H9 (cell line): ENCODE measurements at regions not wholly inside any gene's neighbourhood (a gene's known extent, or its start where the extent isn't known, plus 50 kb on each side); places are given as distances from the start of the nearest gene placed in this dataset.

Experiments
- DNase-seq: peaks from one replicate; pipeline ENCODE4 v3.0.0-alpha.2; 2017
- H2AFZ ChIP-seq: one replicate; pipeline ENCODE4 v1.6.1; 2013; ENCODE audit warnings: mild to moderate bottlenecking, low read length, control low read depth, moderate library complexity
- H2AK5ac ChIP-seq: 2 replicates; pipeline ENCODE4 v1.6.1; 2013; ENCODE audit warnings: low read length, control low read depth, mixed read lengths; ENCODE audit not compliant: insufficient read length
- H2BK120ac ChIP-seq: one replicate; pipeline ENCODE4 v1.6.1; 2013; ENCODE audit warnings: low read depth, mild to moderate bottlenecking, low read length, control low read depth, inconsistent platforms; ENCODE audit not compliant: poor library complexity, severe bottlenecking
- H2BK12ac ChIP-seq: 2 replicates; pipeline ENCODE4 v1.6.1; 2013; ENCODE audit warnings: low read length, control low read depth, mixed read lengths, low read depth; ENCODE audit not compliant: insufficient read length
- H2BK15ac ChIP-seq: 2 replicates; pipeline ENCODE4 v1.6.1; 2013; ENCODE audit warnings: low read depth, low read length, control low read depth
- H2BK20ac ChIP-seq: one replicate; pipeline ENCODE4 v1.6.1; 2013; ENCODE audit warnings: low read depth, mild to moderate bottlenecking, low read length, control low read depth, inconsistent platforms; ENCODE audit not compliant: poor library complexity, severe bottlenecking
- H2BK5ac ChIP-seq: 2 replicates; pipeline ENCODE4 v1.6.1; 2013; ENCODE audit warnings: low read length, control low read depth, mixed read lengths; ENCODE audit not compliant: insufficient read length
- H3K14ac ChIP-seq: 2 replicates; pipeline ENCODE4 v1.6.1; 2013; ENCODE audit warnings: low read length, control low read depth; ENCODE audit not compliant: insufficient read depth
- H3K18ac ChIP-seq: 2 replicates; pipeline ENCODE4 v1.6.1; 2013; ENCODE audit warnings: low read depth, mild to moderate bottlenecking, mixed read lengths, low read length, control low read depth; ENCODE audit not compliant: insufficient read length
- H3K23ac ChIP-seq: 2 replicates; pipeline ENCODE4 v1.6.1; 2013; ENCODE audit warnings: low read length, control low read depth, mixed read lengths, low read depth; ENCODE audit not compliant: insufficient read length
- H3K23me2 ChIP-seq: 2 replicates; pipeline ENCODE4 v1.6.1; 2013; ENCODE audit warnings: low read depth, mild to moderate bottlenecking, mixed read lengths, low read length, control low read depth; ENCODE audit not compliant: insufficient read length, poor library complexity, severe bottlenecking
- H3K27ac ChIP-seq: 2 replicates; pipeline ENCODE4 v1.5.1; 2013; ENCODE audit warnings: low read length, control low read depth, mixed read lengths, low read depth; ENCODE audit not compliant: insufficient read length
- H3K27me3 ChIP-seq: 2 replicates; pipeline ENCODE4 v1.6.1; 2013; ENCODE audit warnings: low read length, control low read depth, inconsistent platforms; ENCODE audit not compliant: insufficient read depth
- H3K4ac ChIP-seq: 2 replicates; pipeline ENCODE4 v1.6.1; 2013; ENCODE audit warnings: low read depth, mild to moderate bottlenecking, control low read depth, inconsistent platforms, low read length, moderate library complexity
- H3K4me1 ChIP-seq: 2 replicates; pipeline ENCODE4 v1.6.1; 2013; ENCODE audit warnings: low read length, control low read depth, inconsistent platforms; ENCODE audit not compliant: insufficient read depth
- H3K4me2 ChIP-seq: 2 replicates; pipeline ENCODE4 v1.6.1; 2013; ENCODE audit warnings: low read length, control low read depth, mixed read lengths; ENCODE audit not compliant: insufficient read length, insufficient read depth
- H3K56ac ChIP-seq: 2 replicates; pipeline ENCODE4 v1.6.1; 2013; ENCODE audit warnings: low read depth, mild to moderate bottlenecking, mixed read lengths, low read length, control low read depth; ENCODE audit not compliant: insufficient read length
- H3K79me1 ChIP-seq: 2 replicates; pipeline ENCODE4 v1.6.1; 2013; ENCODE audit warnings: low read depth, mild to moderate bottlenecking, moderate library complexity, low read length, control low read depth, inconsistent platforms; ENCODE audit not compliant: insufficient read depth, poor library complexity, severe bottlenecking
- H3K79me2 ChIP-seq: 2 replicates; pipeline ENCODE4 v1.6.1; 2013; ENCODE audit warnings: low read length, control low read depth, inconsistent platforms; ENCODE audit not compliant: insufficient read depth
- H3K9ac ChIP-seq: 2 replicates; pipeline ENCODE4 v1.6.1; 2013; ENCODE audit warnings: low read length, control low read depth, mixed read lengths; ENCODE audit not compliant: insufficient read length; ENCODE audit errors: extremely low read depth
- H3K9me3 ChIP-seq: one replicate; pipeline ENCODE4 v1.6.1; 2013; ENCODE audit warnings: low read depth, low read length, inconsistent platforms; ENCODE audit not compliant: control insufficient read depth
- H3T11ph ChIP-seq: one replicate; pipeline ENCODE4 v1.6.1; 2013; ENCODE audit warnings: mild to moderate bottlenecking, low read length, control low read depth, inconsistent platforms
- H4K20me1 ChIP-seq: one replicate; pipeline ENCODE4 v1.6.1; 2013; ENCODE audit not compliant: control insufficient read depth, insufficient read length, insufficient read depth
- H4K5ac ChIP-seq: 2 replicates; pipeline ENCODE4 v1.6.1; 2013; ENCODE audit warnings: low read depth, mild to moderate bottlenecking, mixed read lengths, low read length, control low read depth; ENCODE audit not compliant: insufficient read length
- H4K8ac ChIP-seq: replicated peaks from 2 replicates; pipeline ENCODE4 v1.6.1; 2013; ENCODE audit warnings: low read length, control low read depth, mixed read lengths, low read depth; ENCODE audit not compliant: insufficient read length
- H4K91ac ChIP-seq: 2 replicates; pipeline ENCODE4 v1.6.1; 2013; ENCODE audit warnings: low read depth, mild to moderate bottlenecking, moderate library complexity, mixed read lengths, low read length, control low read depth; ENCODE audit not compliant: insufficient read length
- H3K27ac Mint-ChIP-seq, 3 experiments: 2 replicates in 2 of 3; 3 replicates in 1 of 3; pipeline ENCODE4 v1.8.0; 2020 to 2021; ENCODE audit warnings: mixed read lengths in 3 of 3, mild to moderate bottlenecking in 1 of 3, moderate library complexity in 1 of 3
- H3K27me3 Mint-ChIP-seq: 2 replicates; pipeline ENCODE4 v1.8.0; 2021; ENCODE audit warnings: low read depth, mild to moderate bottlenecking, moderate library complexity, mixed read lengths
- H3K36me3 Mint-ChIP-seq, 3 experiments: 2 replicates in 2 of 3; 3 replicates in 1 of 3; pipeline ENCODE4 v1.8.0; 2020 to 2021; ENCODE audit warnings: low read depth in 3 of 3, mixed read lengths in 3 of 3; ENCODE audit not compliant: insufficient read depth in 1 of 3
- H3K4me1 Mint-ChIP-seq, 2 experiments: 2 replicates each; pipeline ENCODE4 v1.8.0; 2020; ENCODE audit warnings: mixed read lengths in 2 of 2
- H3K4me3 Mint-ChIP-seq, 2 experiments: 2 replicates in 1 of 2; 3 replicates in 1 of 2; pipeline ENCODE4 v1.8.0; 2020 to 2021; ENCODE audit warnings: mild to moderate bottlenecking in 2 of 2, mixed read lengths in 2 of 2, moderate library complexity in 1 of 2
- H3K9me3 Mint-ChIP-seq, 2 experiments: 2 replicates in 1 of 2; 3 replicates in 1 of 2; pipeline ENCODE4 v1.8.0; 2020; ENCODE audit warnings: mild to moderate bottlenecking in 2 of 2, mixed read lengths in 2 of 2, moderate library complexity in 1 of 2
- WGBS: extraction: QIAGEN DNeasy Blood & Tissue Kit; methylation state at CpG from one replicate; pipeline ENCODE4 v1.1.7; 2013; ENCODE audit warnings: missing lambda C conversion rate, low lambda C conversion rate, mixed read lengths; ENCODE audit not compliant: insufficient read length; ENCODE audit errors: extremely low coverage; 5-methylcytosine and 5-hydroxymethylcytosine counted together
- TF ChIP-seq, protein P1 (sequence below): fragments of 200-600 bp; sonication (generic); conservative IDR thresholded peaks from 3 replicates; pipeline ENCODE4 v1.8.0; 2021; ENCODE audit warnings: antibody characterized with exemption, mild to moderate bottlenecking

DNA sequence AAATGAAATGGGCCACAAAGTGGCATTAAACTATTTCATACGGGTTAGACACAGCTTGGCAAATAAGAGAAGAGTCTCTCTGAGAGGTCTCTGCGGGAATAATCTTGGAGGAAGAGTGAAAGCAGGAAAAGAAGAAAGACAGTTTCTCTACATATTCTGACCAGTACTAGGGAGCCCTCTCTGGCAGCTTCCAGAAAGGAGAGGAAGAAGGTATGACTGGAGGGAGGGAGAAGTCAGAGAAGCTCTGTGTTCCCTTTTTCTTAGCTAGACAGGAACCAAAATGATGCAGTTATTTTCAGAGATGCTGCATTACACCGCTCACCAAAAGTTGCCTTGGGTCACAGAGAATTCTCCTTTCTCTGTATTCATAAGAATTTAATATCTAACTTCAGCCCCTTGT is 382.1 kb downstream of the KCNA4 start:
- Histone ChIP-seq H3K79me2 (no peaks in the 10 kb centered on the region), H4K20me1 (no peaks in the 10 kb centered on the region), H3K14ac (no peak overlapping the region), H3K9me3 (no peaks in the 10 kb centered on the region), H3K23ac (no peak overlapping the region), H3K18ac (no peak overlapping the region), H3K23me2 (peaks cover 3% of the 10 kb centered on the region), H3K79me1 (no peaks in the 10 kb centered on the region), H2BK15ac (no peak overlapping the region), H2BK120ac (no peak overlapping the region), H3T11ph (no peak overlapping the region), H3K27me3 (no peaks in the 10 kb centered on the region), H2BK20ac (no peak overlapping the region), H4K5ac (no peak overlapping the region), H3K9ac (no peak overlapping the region), H3K4me1 (no peaks in the 10 kb centered on the region), H2AFZ (no peak overlapping the region), H2AK5ac (no peak overlapping the region), H4K91ac (no peak overlapping the region), H4K8ac (no peak overlapping the region), H3K27ac (no peak overlapping the region), H2BK5ac (no peak overlapping the region), H3K56ac (no peak overlapping the region), H3K4ac (no peak overlapping the region), H3K4me2 (no peak overlapping the region), H2BK12ac (no peak overlapping the region)
- TF ChIP-seq, protein P1, sequence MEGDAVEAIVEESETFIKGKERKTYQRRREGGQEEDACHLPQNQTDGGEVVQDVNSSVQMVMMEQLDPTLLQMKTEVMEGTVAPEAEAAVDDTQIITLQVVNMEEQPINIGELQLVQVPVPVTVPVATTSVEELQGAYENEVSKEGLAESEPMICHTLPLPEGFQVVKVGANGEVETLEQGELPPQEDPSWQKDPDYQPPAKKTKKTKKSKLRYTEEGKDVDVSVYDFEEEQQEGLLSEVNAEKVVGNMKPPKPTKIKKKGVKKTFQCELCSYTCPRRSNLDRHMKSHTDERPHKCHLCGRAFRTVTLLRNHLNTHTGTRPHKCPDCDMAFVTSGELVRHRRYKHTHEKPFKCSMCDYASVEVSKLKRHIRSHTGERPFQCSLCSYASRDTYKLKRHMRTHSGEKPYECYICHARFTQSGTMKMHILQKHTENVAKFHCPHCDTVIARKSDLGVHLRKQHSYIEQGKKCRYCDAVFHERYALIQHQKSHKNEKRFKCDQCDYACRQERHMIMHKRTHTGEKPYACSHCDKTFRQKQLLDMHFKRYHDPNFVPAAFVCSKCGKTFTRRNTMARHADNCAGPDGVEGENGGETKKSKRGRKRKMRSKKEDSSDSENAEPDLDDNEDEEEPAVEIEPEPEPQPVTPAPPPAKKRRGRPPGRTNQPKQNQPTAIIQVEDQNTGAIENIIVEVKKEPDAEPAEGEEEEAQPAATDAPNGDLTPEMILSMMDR = no peak
- Mint-ChIP-seq H3K27me3 (peaks cover 5% of the 10 kb centered on the region), H3K4me1 (peaks cover 0 to 3% of the 10 kb centered on the region in 2 experiments; a peak in 1 of 4 replicates), H3K27ac (no peak overlapping the region), H3K36me3 (no peaks in the 10 kb centered on the region), H3K9me3 (no peaks in the 10 kb centered on the region), H3K4me3 (no peak overlapping the region)
- DNase-seq = no peak
- WGBS = no CpG with 5 or more reads among the region's 3 CpGs
